ENCODE measurements at regions not wholly inside any gene's neighbourhood (a gene's known extent, or its start where the extent isn't known, plus 50 kb on each side); places are given as distances from the start of the nearest gene placed in this dataset.

DNA sequence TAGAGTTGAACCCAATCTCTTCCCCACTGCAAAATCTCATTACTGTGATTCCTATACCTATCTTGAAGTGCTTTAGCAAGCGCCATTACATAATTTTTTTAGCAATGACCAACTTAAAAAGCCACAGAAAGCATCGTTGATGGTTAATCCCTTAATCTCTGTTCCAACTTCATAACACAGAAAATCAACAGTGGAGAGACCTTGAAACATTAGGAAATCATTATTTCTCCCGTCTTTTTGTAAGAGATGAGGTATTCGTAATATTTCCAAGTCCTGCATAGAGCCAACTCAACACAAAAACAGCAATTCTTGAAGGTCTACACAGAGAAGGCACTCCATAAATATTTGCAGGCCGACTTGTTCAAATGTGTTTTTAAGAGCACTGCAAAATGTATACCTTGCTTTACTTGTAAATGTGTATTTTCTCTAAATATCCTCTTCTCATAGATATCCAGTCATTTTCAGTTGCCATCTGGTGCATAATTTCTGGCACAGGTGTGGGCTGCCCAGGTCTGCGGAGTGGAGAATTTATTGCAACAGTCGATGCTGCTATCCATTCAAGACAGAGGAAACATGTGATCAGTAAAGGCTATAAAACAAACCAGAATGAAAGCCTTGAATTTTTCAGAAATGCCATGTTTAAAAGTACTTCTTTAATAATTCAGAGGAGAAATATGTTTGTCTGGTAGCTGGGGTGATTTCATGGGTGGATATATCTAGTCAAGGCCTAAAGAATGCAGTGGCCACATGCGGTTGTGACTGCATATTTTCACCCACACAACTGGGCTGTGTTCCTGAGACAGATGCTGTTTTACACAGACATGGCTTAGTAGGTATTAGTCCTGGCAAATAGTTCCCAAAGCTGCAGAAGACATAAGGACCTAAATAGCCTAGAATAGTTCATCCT, 234.3 kb upstream of the STARD13 start:
- peak in 1 of 14 donors; percentile 40 for DNase-seq

GRCh38 chr13:33520468-33520839, 234.9 kb upstream of the STARD13 start:
- no peak for DNase-seq

DNA sequence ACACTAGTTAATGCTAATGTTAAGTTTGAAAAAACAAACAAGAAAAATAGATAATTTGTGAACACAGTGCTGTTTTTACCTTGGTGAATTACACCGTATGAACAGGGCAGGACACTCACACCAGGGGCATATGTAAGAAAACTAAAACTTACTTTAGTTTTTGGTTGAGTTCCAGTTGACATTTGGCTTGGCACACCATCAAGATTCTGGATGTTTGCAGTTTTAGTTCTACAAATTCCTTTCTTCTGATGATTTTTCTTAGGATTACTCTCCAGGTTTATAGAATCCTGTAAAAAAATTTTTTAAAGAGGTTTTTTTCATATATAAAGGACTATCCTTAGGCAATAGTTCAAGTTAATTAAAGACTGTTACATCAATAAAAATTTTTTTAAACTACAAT, 238.5 kb upstream of the STARD13 start:
- no peak for DNase-seq

DNA sequence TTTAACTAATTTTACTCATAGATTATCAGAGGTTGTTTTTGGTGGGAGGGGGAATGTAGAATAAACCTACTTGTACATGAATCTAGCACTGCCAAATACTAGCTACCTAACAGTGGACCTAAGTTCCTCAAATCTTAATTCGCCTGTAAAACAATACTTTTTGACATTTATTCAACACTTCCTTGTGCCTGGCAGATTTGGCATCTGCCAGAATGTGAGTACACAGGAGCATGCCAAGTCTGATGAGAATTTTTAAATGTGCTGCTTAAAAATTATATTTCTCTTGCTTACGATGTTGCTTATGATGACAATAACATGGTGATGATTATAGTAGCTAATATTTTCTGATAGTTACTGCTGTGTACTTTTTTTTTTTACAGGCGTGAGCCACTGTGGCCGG, 240.2 kb upstream of the STARD13 start:
- DNase-seq: no peak

DNA sequence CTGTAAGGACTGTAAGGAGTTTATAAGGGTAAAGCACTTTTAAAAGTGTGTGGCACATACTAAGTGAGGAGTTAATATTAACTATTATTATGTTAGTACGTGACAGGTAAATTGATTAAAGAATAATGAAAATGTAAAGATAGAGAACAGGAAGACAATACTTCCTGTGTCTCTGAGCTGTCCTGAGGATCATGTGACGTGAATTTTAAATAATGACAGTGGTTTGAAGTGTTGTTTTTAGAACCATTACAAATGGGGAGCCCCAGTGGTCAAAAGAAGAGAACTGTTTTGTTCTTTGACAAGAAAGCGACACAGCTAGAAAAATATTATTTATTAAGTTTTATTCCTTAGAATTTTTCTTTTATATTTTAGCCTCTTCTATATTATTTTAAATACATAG, 241.2 kb upstream of the STARD13 start:
- DNase-seq: no peak

GRCh38 chr13:33528896-33529295, 243.3 kb upstream of the STARD13 start:
- DNase-seq: no peak

GRCh38 chr13:33531484-33531883, 245.9 kb upstream of the STARD13 start:
- no peak for DNase-seq

DNA sequence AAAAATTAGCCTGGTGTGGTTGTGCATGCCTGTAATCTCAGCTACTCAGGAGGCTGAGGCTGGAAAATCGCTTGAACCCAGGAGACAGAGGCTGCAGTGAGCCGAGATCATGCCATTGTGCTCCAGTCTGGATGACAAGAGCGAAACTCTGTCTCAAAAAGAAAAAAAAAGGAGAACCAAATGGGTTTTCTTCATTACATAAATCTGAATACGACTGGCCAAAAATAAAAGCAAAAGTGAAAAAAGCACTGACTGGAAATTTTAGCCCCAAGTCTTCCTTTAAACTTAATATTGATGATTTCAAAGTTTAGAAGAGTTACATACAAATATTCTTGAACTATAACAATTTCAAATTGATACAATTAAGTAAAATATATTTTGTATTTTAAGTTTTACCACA, 249.5 kb upstream of the STARD13 start:
- DNase-seq: no peak

- DNase-seq: no peak
Measured at GRCh38 chr13:33536601-33537000, 251.0 kb upstream of the STARD13 start.

- peak in 1 of 14 donors; percentile 8 for DNase-seq
Measured at GRCh38 chr13:33537026-33537425, 251.5 kb upstream of the STARD13 start.

DNA sequence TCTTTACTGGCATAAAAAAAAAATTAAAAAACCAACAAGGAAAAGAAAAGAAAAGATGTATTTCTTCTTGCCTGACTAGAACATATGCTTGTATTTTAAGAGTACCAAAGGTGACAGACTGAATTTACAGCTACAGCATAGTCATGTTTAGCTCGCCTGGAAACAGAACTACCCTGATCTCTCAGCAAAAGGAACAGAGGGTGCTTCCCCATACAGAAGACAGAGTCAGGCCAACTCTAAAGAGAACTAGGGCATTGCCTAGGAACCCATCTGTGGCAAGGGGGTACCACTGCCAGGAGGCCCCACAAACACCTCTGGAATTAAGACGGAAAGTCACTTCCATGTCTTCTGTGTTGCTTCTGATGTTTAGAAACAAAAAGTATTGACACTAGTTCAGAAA, 252.1 kb upstream of the STARD13 start:
- DNase-seq: peak in 4 of 14 donors; percentile 3 to 34 (median 24)

GRCh38 chr13:33541456-33541855, 255.9 kb upstream of the STARD13 start:
- DNase-seq: no peak

DNA sequence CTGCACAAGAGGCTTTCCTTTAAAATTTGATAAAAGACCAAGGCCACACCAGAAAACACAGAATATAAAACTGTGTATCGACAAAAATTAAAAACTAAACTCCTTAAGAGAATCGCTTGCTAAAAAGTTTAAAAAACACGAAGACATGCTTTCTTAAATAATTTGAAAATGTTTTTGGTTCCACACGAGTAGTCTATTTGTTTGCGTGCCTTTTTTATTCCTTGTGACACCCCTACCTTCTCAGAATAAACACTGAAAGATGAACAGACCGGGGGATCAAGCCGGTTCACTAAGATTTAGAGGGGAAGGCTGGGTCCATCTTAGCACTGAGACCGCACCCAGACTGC, 256.4 kb upstream of the STARD13 start:
- DNase-seq: no peak

GRCh38 chr13:33542309-33543088, 256.9 kb upstream of the STARD13 start:
- DNase-seq: peak; percentile 82 to 100 (median 98)

- DNase-seq: no peak
Measured at GRCh38 chr13:33543089-33543459, 257.5 kb upstream of the STARD13 start.

GRCh38 chr13:33543631-33544265, 258.2 kb upstream of the STARD13 start:
- DNase-seq: no peak

GRCh38 chr13:33544308-33544707, 258.8 kb upstream of the STARD13 start:
- DNase-seq: no peak

DNA sequence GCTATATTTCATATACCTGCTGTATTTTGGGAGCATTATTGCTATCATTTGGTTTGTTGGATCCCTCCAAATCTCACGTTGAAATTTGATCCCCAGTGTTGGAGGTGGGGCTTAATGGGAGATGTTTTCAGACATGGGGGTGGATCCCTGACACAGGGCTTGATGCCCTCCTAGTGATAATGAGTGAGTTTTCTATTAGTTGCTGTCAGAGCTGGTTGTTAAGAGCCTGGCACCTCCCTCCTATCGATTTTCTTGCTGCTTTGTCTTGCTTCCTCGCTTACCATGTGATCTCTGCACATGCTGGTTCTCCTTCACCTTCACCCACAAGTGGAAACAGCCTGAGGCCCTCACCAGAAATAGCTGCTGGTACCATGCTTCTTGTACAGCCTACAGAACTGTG, 259.9 kb upstream of the STARD13 start:
- no peak for DNase-seq

DNA sequence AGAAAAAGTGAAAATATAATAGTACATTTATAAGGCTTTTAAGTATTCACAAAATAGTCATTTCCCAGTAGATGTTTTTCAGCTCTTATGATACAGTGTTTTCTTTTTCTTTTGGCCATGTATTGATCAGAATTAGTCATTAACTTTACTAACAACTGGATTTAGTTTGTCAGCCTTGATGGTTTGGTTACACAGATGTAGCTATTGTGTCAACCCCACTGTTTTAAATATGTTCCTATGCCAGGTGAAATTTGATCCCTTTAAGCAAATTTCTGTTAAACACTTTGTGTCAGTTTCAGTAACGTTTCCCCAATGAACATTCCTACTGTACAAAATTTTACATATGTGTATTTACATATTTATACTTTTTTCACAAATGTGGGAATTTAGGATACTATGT, 261.5 kb upstream of the STARD13 start:
- DNase-seq: no peak

- no peak for DNase-seq
Measured at GRCh38 chr13:33548069-33548468, 262.5 kb upstream of the STARD13 start.

GRCh38 chr13:33550276-33550675, 264.7 kb upstream of the STARD13 start:
- DNase-seq: no peak

DNA sequence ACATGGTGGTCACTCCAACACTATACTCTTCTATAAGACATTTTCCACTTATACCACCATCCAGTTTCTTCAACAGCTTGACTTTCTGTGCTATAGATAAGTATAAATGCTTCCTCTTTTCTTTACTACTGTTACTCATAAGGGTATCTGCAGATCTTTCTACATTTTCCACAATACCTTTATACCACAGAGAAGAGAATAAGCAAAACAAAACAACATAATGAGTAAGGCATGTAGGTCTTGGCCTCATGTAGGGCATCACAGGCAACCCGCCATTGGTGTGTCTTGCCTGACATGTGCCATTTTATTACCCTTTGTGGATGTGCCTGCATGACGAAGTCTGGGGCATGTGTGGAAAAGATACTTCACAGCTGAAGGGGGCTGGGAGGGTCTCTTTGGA, 265.3 kb upstream of the STARD13 start:
- no peak for DNase-seq
